GM12873 (cell line): ENCODE measurements at regions not wholly inside any gene's neighbourhood (a gene's known extent, or its start where the extent isn't known, plus 50 kb on each side); places are given as distances from the start of the nearest gene placed in this dataset.

ENCODE experiments used
- TF ChIP-seq, protein P1 (sequence below): IDR thresholded peaks from 2 replicates; pipeline ENCODE4 v1.5.1; 2012; ENCODE audit warnings: low read depth, mild to moderate bottlenecking, moderate library complexity, low read length, control low read depth; ENCODE audit not compliant: insufficient read depth; ENCODE audit errors: missing control alignments

GRCh38 chr4:188780686-188781085 lies 641.4 kb downstream of the TRIML1 start:
- TF ChIP-seq, protein P1, sequence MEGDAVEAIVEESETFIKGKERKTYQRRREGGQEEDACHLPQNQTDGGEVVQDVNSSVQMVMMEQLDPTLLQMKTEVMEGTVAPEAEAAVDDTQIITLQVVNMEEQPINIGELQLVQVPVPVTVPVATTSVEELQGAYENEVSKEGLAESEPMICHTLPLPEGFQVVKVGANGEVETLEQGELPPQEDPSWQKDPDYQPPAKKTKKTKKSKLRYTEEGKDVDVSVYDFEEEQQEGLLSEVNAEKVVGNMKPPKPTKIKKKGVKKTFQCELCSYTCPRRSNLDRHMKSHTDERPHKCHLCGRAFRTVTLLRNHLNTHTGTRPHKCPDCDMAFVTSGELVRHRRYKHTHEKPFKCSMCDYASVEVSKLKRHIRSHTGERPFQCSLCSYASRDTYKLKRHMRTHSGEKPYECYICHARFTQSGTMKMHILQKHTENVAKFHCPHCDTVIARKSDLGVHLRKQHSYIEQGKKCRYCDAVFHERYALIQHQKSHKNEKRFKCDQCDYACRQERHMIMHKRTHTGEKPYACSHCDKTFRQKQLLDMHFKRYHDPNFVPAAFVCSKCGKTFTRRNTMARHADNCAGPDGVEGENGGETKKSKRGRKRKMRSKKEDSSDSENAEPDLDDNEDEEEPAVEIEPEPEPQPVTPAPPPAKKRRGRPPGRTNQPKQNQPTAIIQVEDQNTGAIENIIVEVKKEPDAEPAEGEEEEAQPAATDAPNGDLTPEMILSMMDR = no peak

DNA sequence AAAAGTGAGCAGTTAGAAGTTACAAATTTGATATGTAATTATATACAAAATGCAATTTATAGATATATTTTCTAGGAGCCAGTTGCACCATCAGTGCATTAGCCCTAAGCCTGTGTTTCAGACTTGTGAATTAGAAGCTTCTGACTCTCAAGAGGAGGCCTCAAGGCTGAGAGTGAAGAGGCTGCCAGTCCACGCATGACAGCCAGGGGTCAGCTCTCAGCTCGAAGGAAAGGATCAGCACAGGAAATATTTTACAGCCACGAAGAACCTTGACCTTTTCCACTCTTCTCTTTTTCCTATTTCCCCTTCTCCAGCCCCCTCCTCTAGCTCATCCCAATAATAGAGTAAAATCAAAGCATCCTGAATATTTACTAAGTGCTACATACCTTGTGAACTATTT lies 642.4 kb downstream of the TRIML1 start:
- TF ChIP-seq, protein P1 = no peak

- TF ChIP-seq, protein P1 = no peak
Observed at GRCh38 chr4:188783175-188783574, 643.9 kb downstream of the TRIML1 start.

GRCh38 chr4:188783606-188784160 lies 644.4 kb downstream of the TRIML1 start:
- TF ChIP-seq, protein P1 = no peak

DNA sequence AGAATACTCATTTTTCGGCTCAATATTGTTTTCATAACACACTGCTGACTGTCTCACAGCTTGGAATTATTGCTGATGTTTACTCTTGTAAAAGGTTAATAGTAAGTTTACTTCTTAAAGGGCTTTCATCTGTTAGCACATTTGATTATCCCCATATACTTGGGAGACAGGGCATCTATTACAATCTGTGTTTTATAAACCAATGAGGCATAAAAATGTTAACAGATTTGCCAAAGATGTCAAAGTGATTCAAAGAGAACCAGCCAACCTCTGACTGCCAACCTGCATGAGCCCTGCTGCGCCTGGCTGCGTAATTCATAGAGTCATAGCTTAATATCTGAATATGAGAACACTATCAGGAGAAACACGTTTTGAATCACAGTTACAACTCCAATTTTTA lies 665.6 kb downstream of the TRIML1 start:
- TF ChIP-seq, protein P1 = no peak

DNA sequence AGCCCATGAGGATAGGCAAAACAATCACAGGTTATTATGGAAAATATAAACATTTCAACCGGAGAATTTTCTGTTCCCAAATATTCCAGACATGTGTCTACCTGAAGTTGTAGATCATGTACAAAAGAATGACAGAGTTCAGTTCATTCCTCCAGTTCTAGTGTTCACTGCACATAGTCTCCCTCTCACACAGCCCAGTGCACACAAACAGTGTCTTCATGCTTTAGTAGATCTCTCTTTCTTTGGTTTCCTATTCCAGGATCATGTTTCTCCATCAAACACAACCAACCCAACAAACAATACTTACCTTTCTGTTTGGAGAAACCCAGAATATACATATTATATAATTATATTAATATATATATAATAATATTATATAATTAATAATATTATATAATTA lies 671.9 kb downstream of the TRIML1 start:
- TF ChIP-seq, protein P1 = no peak

- TF ChIP-seq, protein P1 = no peak
Observed at GRCh38 chr4:188812644-188813043, 673.4 kb downstream of the TRIML1 start.

GRCh38 chr4:188818300-188818699 lies 679.1 kb downstream of the TRIML1 start:
- TF ChIP-seq, protein P1 = no peak
